ENCODE measurements at regions not wholly inside any gene's neighbourhood (a gene's known extent, or its start where the extent isn't known, plus 50 kb on each side); places are given as distances from the start of the nearest gene placed in this dataset.

DNA sequence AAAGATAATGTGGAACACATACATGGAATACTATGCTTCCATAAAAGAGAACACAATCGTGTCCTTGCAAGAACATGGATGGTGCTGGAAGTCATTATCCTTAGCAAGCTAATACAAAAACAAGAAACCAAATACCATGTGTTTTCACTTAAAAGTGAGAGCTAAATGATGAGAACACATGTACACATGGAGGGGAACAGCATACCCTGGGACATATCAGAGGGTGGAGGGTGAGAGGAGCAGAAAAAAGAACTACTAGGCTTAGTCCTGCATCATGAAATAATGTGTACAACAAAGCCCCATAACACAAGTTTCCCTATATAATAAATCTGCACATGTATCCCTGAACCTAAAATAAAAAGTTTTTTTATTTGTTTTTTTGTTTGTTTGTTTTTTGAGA is 855.5 kb upstream of the NUDT12 start:
- BruUV-seq (replicated peaks): no TSS peak

DNA sequence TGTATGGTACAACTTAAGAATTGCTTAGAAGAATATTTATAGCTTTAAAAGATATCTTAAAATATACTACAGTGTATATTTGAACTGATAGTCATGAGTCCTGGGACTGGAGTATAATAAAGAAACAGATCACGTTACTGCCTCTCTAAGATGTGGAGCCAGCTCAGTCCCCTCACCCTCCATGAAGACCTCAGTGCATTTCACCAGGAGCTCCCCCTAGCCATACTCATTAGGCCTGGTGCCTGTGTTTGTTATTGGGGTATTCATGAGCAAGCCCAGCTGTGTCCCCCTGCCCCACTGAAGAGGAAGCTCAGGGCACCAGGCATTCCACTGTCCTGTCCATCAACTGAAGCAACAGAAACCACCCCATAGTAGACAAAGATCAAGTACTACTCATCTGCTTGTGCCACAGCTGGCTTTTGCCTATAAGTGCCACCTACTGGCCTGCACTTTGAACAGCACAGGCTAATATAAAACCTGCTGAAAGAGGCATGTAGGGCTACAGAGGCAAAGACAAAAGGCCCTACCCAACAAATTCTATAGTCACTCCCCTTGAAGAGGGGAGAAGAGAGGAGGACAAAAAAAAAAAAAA is 850.2 kb upstream of the NUDT12 start:
- ChIA-PET RAD21 (ENCODE audit: low non-redundant PET in 1 of 2, low total read pairs in 2 of 2, uncharacterized antibody in 2 of 2, unreplicated experiment in 2 of 2) (no interaction called here), POLR2A (no interaction called here), CTCF (interaction anchor here (0.6 to 1.9 kb wide), 9 partner anchors 9 to 830 kb away, joined by 3 to 14 read pairs (median 5); no protein-coding TSS in a partner anchor)
- TF ChIP-seq, protein P1, sequence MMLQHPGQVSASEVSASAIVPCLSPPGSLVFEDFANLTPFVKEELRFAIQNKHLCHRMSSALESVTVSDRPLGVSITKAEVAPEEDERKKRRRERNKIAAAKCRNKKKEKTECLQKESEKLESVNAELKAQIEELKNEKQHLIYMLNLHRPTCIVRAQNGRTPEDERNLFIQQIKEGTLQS (IDR thresholded peaks at IDR 0.05): no peak
- TF ChIP-seq RAD21 (IDR thresholded peaks at IDR 0.05; ENCODE audit: low read depth) (peak; percentile 58), CEBPB (IDR thresholded peaks at IDR 0.05; ENCODE audit: low read depth) (no peak)
- TF ChIP-seq, protein P2, sequence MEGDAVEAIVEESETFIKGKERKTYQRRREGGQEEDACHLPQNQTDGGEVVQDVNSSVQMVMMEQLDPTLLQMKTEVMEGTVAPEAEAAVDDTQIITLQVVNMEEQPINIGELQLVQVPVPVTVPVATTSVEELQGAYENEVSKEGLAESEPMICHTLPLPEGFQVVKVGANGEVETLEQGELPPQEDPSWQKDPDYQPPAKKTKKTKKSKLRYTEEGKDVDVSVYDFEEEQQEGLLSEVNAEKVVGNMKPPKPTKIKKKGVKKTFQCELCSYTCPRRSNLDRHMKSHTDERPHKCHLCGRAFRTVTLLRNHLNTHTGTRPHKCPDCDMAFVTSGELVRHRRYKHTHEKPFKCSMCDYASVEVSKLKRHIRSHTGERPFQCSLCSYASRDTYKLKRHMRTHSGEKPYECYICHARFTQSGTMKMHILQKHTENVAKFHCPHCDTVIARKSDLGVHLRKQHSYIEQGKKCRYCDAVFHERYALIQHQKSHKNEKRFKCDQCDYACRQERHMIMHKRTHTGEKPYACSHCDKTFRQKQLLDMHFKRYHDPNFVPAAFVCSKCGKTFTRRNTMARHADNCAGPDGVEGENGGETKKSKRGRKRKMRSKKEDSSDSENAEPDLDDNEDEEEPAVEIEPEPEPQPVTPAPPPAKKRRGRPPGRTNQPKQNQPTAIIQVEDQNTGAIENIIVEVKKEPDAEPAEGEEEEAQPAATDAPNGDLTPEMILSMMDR (IDR thresholded peaks at IDR 0.05 in 2 of 3, conservative IDR thresholded peaks at IDR 0.05 in 1 of 3; ENCODE audit: borderline replicate concordance in 1 of 3, insufficient read depth in 1 of 3, low read depth in 2 of 3, low read length in 2 of 3): peak; percentile 47 to 77 (median 75); a peak in 5 of 6 replicates
- Histone ChIP-seq H3K9ac (ENCODE audit: low read length) (no peak overlapping the region), H3K9me2 (ENCODE audit: insufficient read depth) (no peaks in the 10 kb centered on the region), H4K20me1 (ENCODE audit: insufficient read depth) (no peaks in the 10 kb centered on the region), H3K36me3 (ENCODE audit: control insufficient read depth in 1 of 2, insufficient read depth in 2 of 2, low read length in 2 of 2) (no peaks in the 10 kb centered on the region), H3K4me3 (replicated peaks in 1 of 2; ENCODE audit: low read depth in 1 of 2, low read length in 2 of 2) (no peak overlapping the region), H3K27me3 (ENCODE audit: insufficient read depth, low read length) (no peaks in the 10 kb centered on the region), H3K79me2 (ENCODE audit: insufficient read depth, low read length) (no peaks in the 10 kb centered on the region), H3K9me3 (ENCODE audit: control insufficient read depth in 1 of 2, insufficient read depth in 1 of 2, low read depth in 1 of 2, low read length in 2 of 2) (no peaks in the 10 kb centered on the region), H3K27ac (ENCODE audit: low read depth, low read length) (no peak overlapping the region), H3K4me2 (ENCODE audit: low read length) (no peak overlapping the region), H3K4me1 (ENCODE audit: control insufficient read depth in 1 of 2, insufficient read depth in 2 of 2, low read length in 2 of 2) (no peaks in the 10 kb centered on the region), H2AFZ (ENCODE audit: low read depth, low read length, poor library complexity, severe bottlenecking) (no peak overlapping the region)
- intact Hi-C loops (cut with micrococcal nuclease): loop anchor here (2.0 to 10.0 kb wide), 2 partner anchors 604 to 828 kb away; no protein-coding TSS in a partner anchor
- DNase-seq (ENCODE audit: low read depth, low spot score): peak; percentile 21
- peak; percentile 97 for ATAC-seq
- BruUV-seq (replicated peaks): no TSS peak

More for the DNA sequence above, 855.5 kb upstream of the NUDT12 start:
- no peak for TF ChIP-seq RAD21 (IDR thresholded peaks at IDR 0.05; ENCODE audit: low read depth)
- no peaks in the 10 kb centered on the region for H3K4me1 ChIP-seq (ENCODE audit: control insufficient read depth in 1 of 2, insufficient read depth in 2 of 2, low read length in 2 of 2)
- H3K9me2 ChIP-seq (ENCODE audit: insufficient read depth): no peaks in the 10 kb centered on the region
- ATAC-seq (no peak), DNase-seq (ENCODE audit: low read depth, low spot score) (no peak)
- ChIA-PET CTCF (no interaction called here), RAD21 (ENCODE audit: low non-redundant PET in 1 of 2, low total read pairs in 2 of 2, uncharacterized antibody in 2 of 2, unreplicated experiment in 2 of 2) (no interaction called here), POLR2A (no interaction called here)
- H2AFZ ChIP-seq (ENCODE audit: low read depth, low read length, poor library complexity, severe bottlenecking): no peak overlapping the region
- no peaks in the 10 kb centered on the region for H4K20me1 ChIP-seq (ENCODE audit: insufficient read depth)
- no peak overlapping the region for H3K4me2 ChIP-seq (ENCODE audit: low read length)
- no peak overlapping the region for H3K4me3 ChIP-seq (replicated peaks in 1 of 2; ENCODE audit: low read depth in 1 of 2, low read length in 2 of 2)
- H3K27ac ChIP-seq (ENCODE audit: low read depth, low read length): no peak overlapping the region
- no peaks in the 10 kb centered on the region for H3K27me3 ChIP-seq (ENCODE audit: insufficient read depth, low read length)
- no peaks in the 10 kb centered on the region for H3K79me2 ChIP-seq (ENCODE audit: insufficient read depth, low read length)
- no peaks in the 10 kb centered on the region for H3K36me3 ChIP-seq (ENCODE audit: control insufficient read depth in 1 of 2, insufficient read depth in 2 of 2, low read length in 2 of 2)
- no peak overlapping the region for H3K9ac ChIP-seq (ENCODE audit: low read length)
- intact Hi-C loops (cut with micrococcal nuclease): loop anchor here (10.0 kb wide), 1 partner anchor 833 kb away; no protein-coding TSS in a partner anchor
- H3K9me3 ChIP-seq (ENCODE audit: control insufficient read depth in 1 of 2, insufficient read depth in 1 of 2, low read depth in 1 of 2, low read length in 2 of 2): no peaks in the 10 kb centered on the region

All from HCT116 (cell line).